GM23338 (cell line): ENCODE measurements at regions not wholly inside any gene's neighbourhood (a gene's known extent, or its start where the extent isn't known, plus 50 kb on each side); places are given as distances from the start of the nearest gene placed in this dataset.

Experiments used
- ATAC-seq: fragments of 200-7000 bp; cut with Tn5 transposase; 3 replicates; pipeline ENCODE4 v1.9.1; 2020
- DNase-seq: peaks from one replicate; pipeline ENCODE4 v3.0.0-alpha.2; 2015; ENCODE audit warnings: low spot score
- H2AFZ ChIP-seq: fragments of 200-600 bp; sonication (generic); 2 replicates; pipeline ENCODE4 v1.8.0; 2016; ENCODE audit warnings: antibody characterized with exemption, mild to moderate bottlenecking, moderate library complexity
- H3F3A ChIP-seq: fragments of 200-600 bp; sonication (generic); replicated peaks from 2 replicates; pipeline ENCODE4 v1.8.0; 2017; ENCODE audit warnings: antibody characterized with exemption, mixed run types, low read depth
- H3K27ac ChIP-seq: fragments of 200-600 bp; sonication (generic); 2 replicates; pipeline ENCODE4 v1.6.1; 2016; ENCODE audit warnings: low read depth
- H3K27me3 ChIP-seq: fragments of 200-600 bp; sonication (generic); 2 replicates; pipeline ENCODE4 v1.8.0; 2016; ENCODE audit warnings: mild to moderate bottlenecking, mixed run types, moderate library complexity; ENCODE audit not compliant: insufficient read depth
- H3K36me3 ChIP-seq: fragments of 200-600 bp; sonication (generic); 2 replicates; pipeline ENCODE4 v1.8.0; 2016; ENCODE audit warnings: mild to moderate bottlenecking; ENCODE audit not compliant: insufficient read depth
- H3K4me1 ChIP-seq: fragments of 200-600 bp; sonication (generic); 2 replicates; pipeline ENCODE4 v1.8.0; 2016; ENCODE audit warnings: mild to moderate bottlenecking, moderate library complexity; ENCODE audit not compliant: insufficient read depth
- H3K4me2 ChIP-seq: fragments of 200-600 bp; sonication (generic); 2 replicates; pipeline ENCODE4 v1.7.1; 2017; ENCODE audit warnings: mixed run types
- H3K4me3 ChIP-seq: fragments of 200-600 bp; sonication (generic); 2 replicates; pipeline ENCODE4 v1.6.1; 2016; ENCODE audit warnings: mixed run types
- H3K79me2 ChIP-seq: fragments of 200-600 bp; sonication (generic); replicated peaks from 2 replicates; pipeline ENCODE4 v1.8.0; 2017; ENCODE audit warnings: mild to moderate bottlenecking; ENCODE audit not compliant: insufficient read depth
- H3K9me2 ChIP-seq: fragments of 200-600 bp; sonication (generic); 2 replicates; pipeline ENCODE4 v1.8.0; 2017; ENCODE audit not compliant: insufficient read depth
- H4K20me1 ChIP-seq: fragments of 200-600 bp; sonication (generic); replicated peaks from 2 replicates; pipeline ENCODE4 v1.8.0; 2017; ENCODE audit warnings: mild to moderate bottlenecking; ENCODE audit not compliant: insufficient read depth
- H3K27ac Mint-ChIP-seq: 2 replicates; pipeline ENCODE4 v1.8.0; 2020; ENCODE audit warnings: inconsistent platforms, mild to moderate bottlenecking, moderate library complexity, mixed read lengths
- H3K27me3 Mint-ChIP-seq: 3 replicates; pipeline ENCODE4 v1.8.0; 2022; ENCODE audit warnings: low read depth, mild to moderate bottlenecking, moderate library complexity, mixed read lengths, inconsistent platforms; ENCODE audit not compliant: insufficient read depth, poor library complexity
- H3K36me3 Mint-ChIP-seq: 3 replicates; pipeline ENCODE4 v1.8.0; 2021; ENCODE audit warnings: low read depth, mild to moderate bottlenecking, inconsistent platforms, moderate library complexity, mixed read lengths
- H3K4me1 Mint-ChIP-seq: 3 replicates; pipeline ENCODE4 v1.8.0; 2020; ENCODE audit warnings: mild to moderate bottlenecking, inconsistent platforms, mixed read lengths
- H3K4me3 Mint-ChIP-seq: 3 replicates; pipeline ENCODE4 v1.8.0; 2021; ENCODE audit warnings: moderate library complexity, mild to moderate bottlenecking, inconsistent platforms, mixed read lengths
- H3K9me3 Mint-ChIP-seq: 3 replicates; pipeline ENCODE4 v1.8.0; 2020; ENCODE audit warnings: moderate library complexity, mild to moderate bottlenecking, inconsistent platforms, mixed read lengths
- CTCF ChIP-seq, 2 experiments: fragments of 200-600 bp in 1 of 2; sonication (generic) in 1 of 2; conservative IDR thresholded peaks; 2 replicates each; pipeline versions ENCODE4 v1.5.1 to v1.6.1; 2016 to 2017; ENCODE audit warnings: antibody characterized with exemption in 2 of 2, low read depth in 2 of 2, mild to moderate bottlenecking in 2 of 2, moderate library complexity in 1 of 2
- ETS1 ChIP-seq: IDR thresholded peaks from 2 replicates; pipeline ENCODE4 v1.6.1; 2016; ENCODE audit warnings: antibody characterized with exemption
- EZH2 ChIP-seq: fragments of 200-600 bp; sonication (generic); IDR thresholded peaks from one replicate; pipeline ENCODE4 v1.8.0; 2017; ENCODE audit warnings: antibody characterized with exemption, mild to moderate bottlenecking, low read depth; ENCODE audit not compliant: unreplicated experiment
- EZH2phosphoT487 ChIP-seq: fragments of 200-600 bp; sonication (generic); IDR thresholded peaks from one replicate; pipeline ENCODE4 v1.8.1; 2018; ENCODE audit warnings: antibody characterized with exemption; ENCODE audit not compliant: unreplicated experiment
- NANOG ChIP-seq: IDR thresholded peaks from 2 replicates; pipeline ENCODE4 v1.6.1; 2016; ENCODE audit warnings: antibody characterized with exemption, borderline replicate concordance
- STAT1 ChIP-seq: IDR thresholded peaks from one replicate; pipeline ENCODE4 v1.6.1; 2016; ENCODE audit warnings: antibody characterized with exemption; ENCODE audit not compliant: unreplicated experiment
- ZNF331 ChIP-seq: fragments of 250-450 bp; sonication (Bioruptor Pico); IDR thresholded peaks from 2 replicates; pipeline ENCODE4 v1.5.0; 2020; ENCODE audit warnings: low read depth, mild to moderate bottlenecking, moderate library complexity
- ZNF462 ChIP-seq: fragments of 250-450 bp; sonication (Bioruptor Pico); IDR thresholded peaks from 2 replicates; pipeline ENCODE4 v1.5.0; 2020; ENCODE audit warnings: mild to moderate bottlenecking, moderate library complexity

- no peak overlapping the region for H3K27ac ChIP-seq
- ATAC-seq: no peak
- no peaks in the 10 kb centered on the region for H3K4me1 ChIP-seq
- H3K4me3 ChIP-seq: no peak overlapping the region
- no peaks in the 10 kb centered on the region for H3F3A ChIP-seq
- Mint-ChIP-seq H3K9me3 (no peaks in the 10 kb centered on the region), H3K36me3 (no peaks in the 10 kb centered on the region; the same call in 2 of the 3 replicates), H3K27ac (no peak overlapping the region), H3K4me3 (no peak overlapping the region), H3K27me3 (no peaks in the 10 kb centered on the region), H3K4me1 (no peaks in the 10 kb centered on the region)
- no peak overlapping the region for H3K4me2 ChIP-seq
- H3K27me3 ChIP-seq: no peaks in the 10 kb centered on the region
- H2AFZ ChIP-seq: no peak overlapping the region
- TF ChIP-seq ZNF331 (CRISPR knock-in tag) (no peak), ZNF462 (CRISPR knock-in tag) (no peak), NANOG (no peak), STAT1 (no peak), ETS1 (no peak), CTCF (conservative IDR thresholded peaks at IDR 0.05; ENCODE audit: low read depth in 2 of 2) (no peak), EZH2 (no peak), EZH2phosphoT487 (no peak)
- no peaks in the 10 kb centered on the region for H4K20me1 ChIP-seq
- H3K36me3 ChIP-seq: no peaks in the 10 kb centered on the region
- DNase-seq: no peak
- H3K9me2 ChIP-seq: 0 out of 2 replicates have a peak, but pooled peaks cover 4% of the 10 kb centered on the region
- no peaks in the 10 kb centered on the region for H3K79me2 ChIP-seq
Observed at GRCh38 chr1:221794079-221794670, 52.3 kb upstream of the DUSP10 start.
